ENCODE measurements at regions not wholly inside any gene's neighbourhood (a gene's known extent, or its start where the extent isn't known, plus 50 kb on each side); places are given as distances from the start of the nearest gene placed in this dataset.

GRCh38 chr12:91853350-91854127 is 292.1 kb downstream of the BTG1 start:
- no peaks in the 10 kb centered on the region for H3K27me3 ChIP-seq (ENCODE audit: control insufficient read depth, insufficient read depth, low read length)
- no peak overlapping the region for H3K27ac ChIP-seq (ENCODE audit: low read length)
- H3K9ac ChIP-seq (ENCODE audit: low read length), result no peak overlapping the region

GRCh38 chr12:91852634-91853033 is 293.0 kb downstream of the BTG1 start:
- Histone ChIP-seq H3K27me3 (ENCODE audit: control insufficient read depth, insufficient read depth, low read length) (no peaks in the 10 kb centered on the region), H3K4me3 (ENCODE audit: low read length) (no peak overlapping the region), H3K27ac (ENCODE audit: low read length) (no peak overlapping the region), H3K4me1 (ENCODE audit: control insufficient read depth, low read depth, low read length) (no peaks in the 10 kb centered on the region), H3K36me3 (ENCODE audit: control insufficient read depth, low read depth, low read length) (no peaks in the 10 kb centered on the region), H3K9ac (ENCODE audit: low read length) (no peak overlapping the region), H3K9me3 (ENCODE audit: control insufficient read depth, low read depth, low read length) (no peaks in the 10 kb centered on the region)

More at GRCh38 chr12:91853350-91854127, 292.1 kb downstream of the BTG1 start:
- Histone ChIP-seq H3K4me1 (ENCODE audit: control insufficient read depth, low read depth, low read length) (no peaks in the 10 kb centered on the region), H3K9me3 (ENCODE audit: control insufficient read depth, low read depth, low read length) (no peaks in the 10 kb centered on the region), H3K4me3 (ENCODE audit: low read length) (no peak overlapping the region), H3K36me3 (ENCODE audit: control insufficient read depth, low read depth, low read length) (no peaks in the 10 kb centered on the region)

DNA sequence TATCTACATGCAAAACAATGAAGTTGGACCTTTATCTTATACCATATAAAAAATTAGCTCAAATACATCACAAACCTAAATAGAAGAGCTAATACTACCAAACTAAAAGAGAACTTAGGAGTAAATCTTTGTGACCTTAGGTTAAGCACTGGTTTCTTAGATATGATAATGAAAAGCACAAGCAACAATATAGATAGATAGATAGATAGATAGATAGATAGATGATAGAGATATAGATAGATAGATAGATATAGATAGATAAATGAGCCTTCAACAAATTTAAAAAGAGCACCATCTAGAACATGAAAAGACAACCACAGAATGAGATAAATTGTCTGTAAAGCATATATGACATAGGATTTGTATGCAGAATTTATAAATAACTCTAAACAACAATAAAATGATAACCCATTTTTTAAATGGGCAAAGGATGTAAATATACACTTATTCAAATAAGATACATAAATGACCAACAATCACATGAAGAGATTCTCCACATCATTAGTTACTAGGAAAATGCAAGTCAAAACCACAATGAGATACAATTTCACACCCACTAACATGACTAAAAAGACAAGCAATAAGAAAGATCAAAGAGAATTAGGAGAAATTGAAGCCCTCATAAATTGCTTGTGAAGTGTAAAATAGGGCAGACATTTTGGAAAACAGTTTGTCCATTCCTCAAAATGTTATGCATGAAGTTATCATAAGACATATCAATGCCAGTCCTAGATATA is 293.7 kb downstream of the BTG1 start:
- no peaks in the 10 kb centered on the region for H3K4me1 ChIP-seq (ENCODE audit: control insufficient read depth, low read depth, low read length)
- H3K9ac ChIP-seq (ENCODE audit: low read length), result no peak overlapping the region
- no peak overlapping the region for H3K27ac ChIP-seq (ENCODE audit: low read length)
- H3K9me3 ChIP-seq (ENCODE audit: control insufficient read depth, low read depth, low read length), result no peaks in the 10 kb centered on the region
- H3K27me3 ChIP-seq (ENCODE audit: control insufficient read depth, insufficient read depth, low read length), result no peaks in the 10 kb centered on the region
- no peak overlapping the region for H3K4me3 ChIP-seq (ENCODE audit: low read length)
- H3K36me3 ChIP-seq (ENCODE audit: control insufficient read depth, low read depth, low read length), result no peaks in the 10 kb centered on the region

DNA sequence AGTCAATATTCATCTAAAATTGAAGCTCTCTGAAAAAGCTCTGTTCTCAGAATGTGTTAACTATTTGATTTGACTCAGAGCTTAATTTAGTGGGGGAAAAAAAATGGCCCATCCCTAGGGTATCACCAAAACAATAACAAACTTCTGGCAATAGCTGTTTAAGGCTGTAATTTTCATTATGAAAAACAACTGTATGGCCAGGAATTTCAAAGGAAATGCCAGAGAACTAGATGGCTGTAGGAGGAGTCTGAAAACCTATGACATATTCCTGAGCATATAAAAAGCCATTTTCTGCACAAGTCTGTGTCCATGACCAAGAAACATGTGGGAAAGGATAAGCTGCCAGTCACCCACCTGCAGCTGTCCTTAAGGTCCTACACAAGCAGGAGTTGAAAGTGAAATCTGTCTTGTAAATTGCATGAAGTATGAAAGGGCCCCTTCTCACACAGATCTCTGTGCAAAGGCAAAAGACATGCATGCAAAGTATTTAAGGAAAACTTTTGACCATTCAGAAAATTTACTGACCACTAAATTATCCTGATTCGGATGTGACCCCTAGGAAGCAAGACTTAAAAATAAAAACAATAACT is 299.1 kb downstream of the BTG1 start:
- H3K9ac ChIP-seq (ENCODE audit: low read length), result no peak overlapping the region
- no peaks in the 10 kb centered on the region for H3K36me3 ChIP-seq (ENCODE audit: control insufficient read depth, low read depth, low read length)
- no peak overlapping the region for H3K4me3 ChIP-seq (ENCODE audit: low read length)
- H3K4me1 ChIP-seq (ENCODE audit: control insufficient read depth, low read depth, low read length), result no peaks in the 10 kb centered on the region
- H3K9me3 ChIP-seq (ENCODE audit: control insufficient read depth, low read depth, low read length), result no peaks in the 10 kb centered on the region
- no peaks in the 10 kb centered on the region for H3K27me3 ChIP-seq (ENCODE audit: control insufficient read depth, insufficient read depth, low read length)
- H3K27ac ChIP-seq (ENCODE audit: low read length), result no peak overlapping the region

- Histone ChIP-seq H3K27ac (ENCODE audit: low read length) (no peak overlapping the region), H3K4me3 (ENCODE audit: low read length) (no peak overlapping the region), H3K9ac (ENCODE audit: low read length) (no peak overlapping the region), H3K9me3 (ENCODE audit: control insufficient read depth, low read depth, low read length) (no peaks in the 10 kb centered on the region), H3K36me3 (ENCODE audit: control insufficient read depth, low read depth, low read length) (no peaks in the 10 kb centered on the region), H3K27me3 (ENCODE audit: control insufficient read depth, insufficient read depth, low read length) (no peaks in the 10 kb centered on the region), H3K4me1 (ENCODE audit: control insufficient read depth, low read depth, low read length) (no peaks in the 10 kb centered on the region)
Measured at GRCh38 chr12:91845365-91845764, 300.3 kb downstream of the BTG1 start.

DNA sequence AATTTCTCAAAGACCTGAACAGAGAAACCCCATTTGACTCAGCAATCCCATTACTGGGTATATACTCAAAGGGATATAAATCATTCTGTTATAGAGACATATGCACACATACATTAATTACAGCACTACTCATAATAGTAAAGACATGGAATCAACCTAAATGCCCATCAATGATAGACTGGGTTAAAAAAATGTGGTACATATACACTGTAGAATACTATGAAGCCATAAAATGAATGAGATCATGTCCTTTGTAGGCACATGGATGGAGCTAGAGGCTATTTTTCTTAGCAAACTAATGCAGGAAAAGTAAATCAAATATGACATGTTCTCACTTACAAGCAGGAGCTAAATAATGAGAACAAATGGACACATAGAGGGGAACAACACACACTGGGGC is 303.8 kb downstream of the BTG1 start:
- Histone ChIP-seq H3K27ac (ENCODE audit: low read length) (no peak overlapping the region), H3K4me1 (ENCODE audit: control insufficient read depth, low read depth, low read length) (no peaks in the 10 kb centered on the region), H3K27me3 (ENCODE audit: control insufficient read depth, insufficient read depth, low read length) (no peaks in the 10 kb centered on the region), H3K9me3 (ENCODE audit: control insufficient read depth, low read depth, low read length) (no peaks in the 10 kb centered on the region), H3K9ac (ENCODE audit: low read length) (no peak overlapping the region), H3K36me3 (ENCODE audit: control insufficient read depth, low read depth, low read length) (no peaks in the 10 kb centered on the region), H3K4me3 (ENCODE audit: low read length) (no peak overlapping the region)

DNA sequence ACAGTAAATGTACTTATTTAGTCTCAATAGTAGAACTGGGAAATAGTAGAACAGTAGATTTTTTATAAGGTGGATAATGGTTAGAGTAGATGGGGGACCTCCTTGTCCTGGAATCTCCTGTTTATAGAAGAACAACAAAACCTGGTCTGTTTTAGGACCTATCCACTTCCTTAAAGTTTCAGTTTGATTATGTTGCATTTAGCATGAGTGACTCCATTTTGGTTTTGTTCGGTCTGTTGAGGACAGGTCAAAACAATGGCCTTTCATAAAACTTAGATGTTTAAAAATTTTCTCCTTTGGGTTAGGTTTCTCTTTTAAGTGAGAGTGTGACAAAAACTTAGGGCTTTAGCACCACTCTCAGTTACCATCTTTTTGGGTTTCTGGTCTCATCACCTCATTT is 308.9 kb downstream of the BTG1 start:
- H3K4me1 ChIP-seq (ENCODE audit: control insufficient read depth, low read depth, low read length), result no peaks in the 10 kb centered on the region
- H3K9me3 ChIP-seq (ENCODE audit: control insufficient read depth, low read depth, low read length), result no peaks in the 10 kb centered on the region
- H3K36me3 ChIP-seq (ENCODE audit: control insufficient read depth, low read depth, low read length), result no peaks in the 10 kb centered on the region
- no peaks in the 10 kb centered on the region for H3K27me3 ChIP-seq (ENCODE audit: control insufficient read depth, insufficient read depth, low read length)
- H3K27ac ChIP-seq (ENCODE audit: low read length), result no peak overlapping the region
- H3K4me3 ChIP-seq (ENCODE audit: low read length), result no peak overlapping the region
- H3K9ac ChIP-seq (ENCODE audit: low read length), result no peak overlapping the region

- H3K4me3 ChIP-seq (ENCODE audit: low read length), result no peak overlapping the region
Measured at GRCh38 chr12:91836264-91836663, 309.4 kb downstream of the BTG1 start.

GRCh38 chr12:91835693-91836092 is 310.0 kb downstream of the BTG1 start:
- Histone ChIP-seq H3K27me3 (ENCODE audit: control insufficient read depth, insufficient read depth, low read length) (no peaks in the 10 kb centered on the region), H3K4me3 (ENCODE audit: low read length) (no peak overlapping the region), H3K9ac (ENCODE audit: low read length) (no peak overlapping the region), H3K36me3 (ENCODE audit: control insufficient read depth, low read depth, low read length) (no peaks in the 10 kb centered on the region), H3K27ac (ENCODE audit: low read length) (no peak overlapping the region), H3K4me1 (ENCODE audit: control insufficient read depth, low read depth, low read length) (no peaks in the 10 kb centered on the region), H3K9me3 (ENCODE audit: control insufficient read depth, low read depth, low read length) (no peaks in the 10 kb centered on the region)

More at GRCh38 chr12:91836264-91836663, 309.4 kb downstream of the BTG1 start:
- Histone ChIP-seq H3K4me1 (ENCODE audit: control insufficient read depth, low read depth, low read length) (no peaks in the 10 kb centered on the region), H3K9ac (ENCODE audit: low read length) (no peak overlapping the region), H3K9me3 (ENCODE audit: control insufficient read depth, low read depth, low read length) (no peaks in the 10 kb centered on the region), H3K36me3 (ENCODE audit: control insufficient read depth, low read depth, low read length) (no peaks in the 10 kb centered on the region), H3K27ac (ENCODE audit: low read length) (no peak overlapping the region), H3K27me3 (ENCODE audit: control insufficient read depth, insufficient read depth, low read length) (no peaks in the 10 kb centered on the region)

- Histone ChIP-seq H3K27ac (ENCODE audit: low read length) (no peak overlapping the region), H3K27me3 (ENCODE audit: control insufficient read depth, insufficient read depth, low read length) (no peaks in the 10 kb centered on the region), H3K9ac (ENCODE audit: low read length) (no peak overlapping the region), H3K4me1 (ENCODE audit: control insufficient read depth, low read depth, low read length) (no peaks in the 10 kb centered on the region), H3K9me3 (ENCODE audit: control insufficient read depth, low read depth, low read length) (no peaks in the 10 kb centered on the region), H3K36me3 (ENCODE audit: control insufficient read depth, low read depth, low read length) (no peaks in the 10 kb centered on the region), H3K4me3 (ENCODE audit: low read length) (no peak overlapping the region)
Measured at GRCh38 chr12:91833780-91834359, 311.8 kb downstream of the BTG1 start.

- H3K9me3 ChIP-seq (ENCODE audit: control insufficient read depth, low read depth, low read length), result no peaks in the 10 kb centered on the region
- H3K4me1 ChIP-seq (ENCODE audit: control insufficient read depth, low read depth, low read length), result no peaks in the 10 kb centered on the region
- H3K4me3 ChIP-seq (ENCODE audit: low read length), result no peak overlapping the region
- H3K9ac ChIP-seq (ENCODE audit: low read length), result no peak overlapping the region
- no peaks in the 10 kb centered on the region for H3K27me3 ChIP-seq (ENCODE audit: control insufficient read depth, insufficient read depth, low read length)
- H3K36me3 ChIP-seq (ENCODE audit: control insufficient read depth, low read depth, low read length), result no peaks in the 10 kb centered on the region
- no peak overlapping the region for H3K27ac ChIP-seq (ENCODE audit: low read length)
Measured at GRCh38 chr12:91825999-91826398, 319.6 kb downstream of the BTG1 start.
